ENCODE measurements at regions not wholly inside any gene's neighbourhood (a gene's known extent, or its start where the extent isn't known, plus 50 kb on each side); places are given as distances from the start of the nearest gene placed in this dataset.

- DNase-seq (ENCODE audit: low read depth, low spot score), result no peak
- Histone ChIP-seq H3K36me3 (ENCODE audit: insufficient read depth, low read length) (no peaks in the 10 kb centered on the region), H3K27ac (no peak overlapping the region), H3K9ac (ENCODE audit: insufficient read length) (no peak overlapping the region), H3K9me3 (ENCODE audit: low read depth, low read length) (no peaks in the 10 kb centered on the region), H3K4me3 (no peak overlapping the region)
- TF ChIP-seq EZH2 (IDR thresholded peaks at IDR 0.05) (no peak), FOXP2 (optimal IDR thresholded peaks at IDR 0.05; ENCODE audit: control extremely low read depth, extremely low read length, insufficient read depth) (no peak), POLR2AphosphoS5 (IDR thresholded peaks at IDR 0.05; ENCODE audit: borderline replicate concordance, low read depth, low read length) (no peak)
These were observed 456.1 kb downstream of the RAP2B start for GRCh38 chr3:153618176-153618575.

- Histone ChIP-seq H3K9me3 (ENCODE audit: low read depth, low read length) (no peaks in the 10 kb centered on the region), H3K27ac (no peak overlapping the region), H3K9ac (ENCODE audit: insufficient read length) (no peak overlapping the region), H3K4me3 (no peak overlapping the region), H3K36me3 (ENCODE audit: insufficient read depth, low read length) (no peaks in the 10 kb centered on the region)
- TF ChIP-seq EZH2 (IDR thresholded peaks at IDR 0.05) (no peak), POLR2AphosphoS5 (IDR thresholded peaks at IDR 0.05; ENCODE audit: borderline replicate concordance, low read depth, low read length) (no peak), FOXP2 (optimal IDR thresholded peaks at IDR 0.05; ENCODE audit: control extremely low read depth, extremely low read length, insufficient read depth) (no peak)
- no peak for DNase-seq (ENCODE audit: low read depth, low spot score)
These were observed 457.2 kb downstream of the RAP2B start for GRCh38 chr3:153619268-153619667.

GRCh38 chr3:153621953-153622352, 459.9 kb downstream of the RAP2B start:
- no peak for TF ChIP-seq FOXP2 (optimal IDR thresholded peaks at IDR 0.05; ENCODE audit: control extremely low read depth, extremely low read length, insufficient read depth)
- Histone ChIP-seq H3K9me3 (ENCODE audit: low read depth, low read length) (no peaks in the 10 kb centered on the region), H3K4me3 (no peak overlapping the region), H3K36me3 (ENCODE audit: insufficient read depth, low read length) (no peaks in the 10 kb centered on the region), H3K9ac (ENCODE audit: insufficient read length) (no peak overlapping the region), H3K27ac (no peak overlapping the region)
- no peak for DNase-seq (ENCODE audit: low read depth, low spot score)

- H3K4me3 ChIP-seq, result no peak overlapping the region
- no peak for DNase-seq (ENCODE audit: low read depth, low spot score)
- H3K27ac ChIP-seq, result no peak overlapping the region
- H3K36me3 ChIP-seq (ENCODE audit: insufficient read depth, low read length), result no peaks in the 10 kb centered on the region
- no peak for TF ChIP-seq EZH2 (IDR thresholded peaks at IDR 0.05)
- TF ChIP-seq FOXP2 (optimal IDR thresholded peaks at IDR 0.05; ENCODE audit: control extremely low read depth, extremely low read length, insufficient read depth), result no peak
- TF ChIP-seq POLR2AphosphoS5 (IDR thresholded peaks at IDR 0.05; ENCODE audit: borderline replicate concordance, low read depth, low read length), result no peak
- no peaks in the 10 kb centered on the region for H3K9me3 ChIP-seq (ENCODE audit: low read depth, low read length)
- H3K9ac ChIP-seq (ENCODE audit: insufficient read length), result no peak overlapping the region
These were observed 461.8 kb downstream of the RAP2B start for GRCh38 chr3:153623834-153624233.

- H3K9me3 ChIP-seq (ENCODE audit: low read depth, low read length), result no peaks in the 10 kb centered on the region
- no peaks in the 10 kb centered on the region for H3K36me3 ChIP-seq (ENCODE audit: insufficient read depth, low read length)
- DNase-seq (ENCODE audit: low read depth, low spot score), result no peak
- no peak overlapping the region for H3K4me3 ChIP-seq
- TF ChIP-seq EZH2 (IDR thresholded peaks at IDR 0.05) (no peak), FOXP2 (optimal IDR thresholded peaks at IDR 0.05; ENCODE audit: control extremely low read depth, extremely low read length, insufficient read depth) (no peak), POLR2AphosphoS5 (IDR thresholded peaks at IDR 0.05; ENCODE audit: borderline replicate concordance, low read depth, low read length) (no peak)
- H3K27ac ChIP-seq, result no peak overlapping the region
- no peak overlapping the region for H3K9ac ChIP-seq (ENCODE audit: insufficient read length)
These were observed 462.4 kb downstream of the RAP2B start for GRCh38 chr3:153624310-153625030.

- no peaks in the 10 kb centered on the region for H3K36me3 ChIP-seq (ENCODE audit: insufficient read depth, low read length)
- no peak overlapping the region for H3K9ac ChIP-seq (ENCODE audit: insufficient read length)
- no peak for DNase-seq (ENCODE audit: low read depth, low spot score)
- no peaks in the 10 kb centered on the region for H3K9me3 ChIP-seq (ENCODE audit: low read depth, low read length)
- TF ChIP-seq FOXP2 (optimal IDR thresholded peaks at IDR 0.05; ENCODE audit: control extremely low read depth, extremely low read length, insufficient read depth) (no peak), EZH2 (IDR thresholded peaks at IDR 0.05) (no peak), POLR2AphosphoS5 (IDR thresholded peaks at IDR 0.05; ENCODE audit: borderline replicate concordance, low read depth, low read length) (no peak)
- no peak overlapping the region for H3K4me3 ChIP-seq
- H3K27ac ChIP-seq, result no peak overlapping the region
These were observed 463.5 kb downstream of the RAP2B start for GRCh38 chr3:153625506-153625905.

- TF ChIP-seq FOXP2 (optimal IDR thresholded peaks at IDR 0.05; ENCODE audit: control extremely low read depth, extremely low read length, insufficient read depth), result no peak
- TF ChIP-seq EZH2 (IDR thresholded peaks at IDR 0.05), result no peak
- TF ChIP-seq POLR2AphosphoS5 (IDR thresholded peaks at IDR 0.05; ENCODE audit: borderline replicate concordance, low read depth, low read length), result no peak
- H3K9me3 ChIP-seq (ENCODE audit: low read depth, low read length), result no peaks in the 10 kb centered on the region
- no peaks in the 10 kb centered on the region for H3K36me3 ChIP-seq (ENCODE audit: insufficient read depth, low read length)
- no peak overlapping the region for H3K27ac ChIP-seq
- H3K4me3 ChIP-seq, result no peak overlapping the region
- H3K9ac ChIP-seq (ENCODE audit: insufficient read length), result no peak overlapping the region
- no peak for DNase-seq (ENCODE audit: low read depth, low spot score)
These were observed 464.1 kb downstream of the RAP2B start for GRCh38 chr3:153626158-153626557.

- Histone ChIP-seq H3K27ac (no peak overlapping the region), H3K9me3 (ENCODE audit: low read depth, low read length) (no peaks in the 10 kb centered on the region), H3K9ac (ENCODE audit: insufficient read length) (no peak overlapping the region), H3K4me3 (no peak overlapping the region), H3K36me3 (ENCODE audit: insufficient read depth, low read length) (no peaks in the 10 kb centered on the region)
- DNase-seq (ENCODE audit: low read depth, low spot score), result no peak
- TF ChIP-seq POLR2AphosphoS5 (IDR thresholded peaks at IDR 0.05; ENCODE audit: borderline replicate concordance, low read depth, low read length) (no peak), EZH2 (IDR thresholded peaks at IDR 0.05) (no peak), FOXP2 (optimal IDR thresholded peaks at IDR 0.05; ENCODE audit: control extremely low read depth, extremely low read length, insufficient read depth) (no peak)
These were observed 466.6 kb downstream of the RAP2B start for GRCh38 chr3:153628591-153628990.

GRCh38 chr3:153629148-153629547, 467.1 kb downstream of the RAP2B start:
- no peak overlapping the region for H3K27ac ChIP-seq
- H3K4me3 ChIP-seq, result no peak overlapping the region
- no peak for DNase-seq (ENCODE audit: low read depth, low spot score)
- no peak overlapping the region for H3K9ac ChIP-seq (ENCODE audit: insufficient read length)
- TF ChIP-seq POLR2AphosphoS5 (IDR thresholded peaks at IDR 0.05; ENCODE audit: borderline replicate concordance, low read depth, low read length) (no peak), FOXP2 (optimal IDR thresholded peaks at IDR 0.05; ENCODE audit: control extremely low read depth, extremely low read length, insufficient read depth) (no peak), EZH2 (IDR thresholded peaks at IDR 0.05) (no peak)
- no peaks in the 10 kb centered on the region for H3K9me3 ChIP-seq (ENCODE audit: low read depth, low read length)
- H3K36me3 ChIP-seq (ENCODE audit: insufficient read depth, low read length), result no peaks in the 10 kb centered on the region

All from SK-N-MC (cell line).